ENCODE measurements at regions not wholly inside any gene's neighbourhood (a gene's known extent, or its start where the extent isn't known, plus 50 kb on each side); places are given as distances from the start of the nearest gene placed in this dataset.
"Not testable (repeated sequence)": the region's sequence is repeated elsewhere in the genome, so short reads cannot be mapped to it uniquely, and the experiment has no call there.

DNA sequence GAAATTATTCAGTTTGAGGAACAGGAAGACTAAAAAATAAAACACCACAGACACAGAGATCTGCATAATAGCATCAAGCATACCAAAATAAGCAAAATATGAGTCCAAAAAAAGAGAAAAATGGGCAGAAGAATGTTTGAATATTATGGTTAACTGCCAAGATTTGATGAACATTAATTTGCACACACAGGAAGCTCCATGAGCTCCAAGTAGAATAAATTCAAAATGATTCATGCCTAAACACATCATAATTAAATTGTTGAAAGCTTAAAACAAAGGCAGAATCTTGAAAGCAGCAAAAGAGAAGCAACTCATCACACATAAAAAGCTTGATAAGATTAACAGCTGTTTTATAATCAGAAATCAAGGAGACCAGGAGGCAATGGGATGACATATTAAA, 156.6 kb upstream of the ARSJ start:
- Histone ChIP-seq H3K27ac (no peak overlapping the region), H3K27me3 (no peaks in the 10 kb centered on the region), H3K36me3 (no peaks in the 10 kb centered on the region), H3K9me3 (no peaks in the 10 kb centered on the region), H3K4me3 (no peak overlapping the region), H3K4me1 (no peaks in the 10 kb centered on the region)
- DNase-seq (no peak), ATAC-seq (ENCODE audit: low FRiP score in 2 of 2) (no peak)
- TF ChIP-seq EP300 (IDR thresholded peaks at IDR 0.05) (no peak), POLR2A (IDR thresholded peaks at IDR 0.05) (no peak), POLR2AphosphoS5 (IDR thresholded peaks at IDR 0.05) (no peak)
- TF ChIP-seq, protein P1, sequence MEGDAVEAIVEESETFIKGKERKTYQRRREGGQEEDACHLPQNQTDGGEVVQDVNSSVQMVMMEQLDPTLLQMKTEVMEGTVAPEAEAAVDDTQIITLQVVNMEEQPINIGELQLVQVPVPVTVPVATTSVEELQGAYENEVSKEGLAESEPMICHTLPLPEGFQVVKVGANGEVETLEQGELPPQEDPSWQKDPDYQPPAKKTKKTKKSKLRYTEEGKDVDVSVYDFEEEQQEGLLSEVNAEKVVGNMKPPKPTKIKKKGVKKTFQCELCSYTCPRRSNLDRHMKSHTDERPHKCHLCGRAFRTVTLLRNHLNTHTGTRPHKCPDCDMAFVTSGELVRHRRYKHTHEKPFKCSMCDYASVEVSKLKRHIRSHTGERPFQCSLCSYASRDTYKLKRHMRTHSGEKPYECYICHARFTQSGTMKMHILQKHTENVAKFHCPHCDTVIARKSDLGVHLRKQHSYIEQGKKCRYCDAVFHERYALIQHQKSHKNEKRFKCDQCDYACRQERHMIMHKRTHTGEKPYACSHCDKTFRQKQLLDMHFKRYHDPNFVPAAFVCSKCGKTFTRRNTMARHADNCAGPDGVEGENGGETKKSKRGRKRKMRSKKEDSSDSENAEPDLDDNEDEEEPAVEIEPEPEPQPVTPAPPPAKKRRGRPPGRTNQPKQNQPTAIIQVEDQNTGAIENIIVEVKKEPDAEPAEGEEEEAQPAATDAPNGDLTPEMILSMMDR (IDR thresholded peaks at IDR 0.05), result no peak

DNA sequence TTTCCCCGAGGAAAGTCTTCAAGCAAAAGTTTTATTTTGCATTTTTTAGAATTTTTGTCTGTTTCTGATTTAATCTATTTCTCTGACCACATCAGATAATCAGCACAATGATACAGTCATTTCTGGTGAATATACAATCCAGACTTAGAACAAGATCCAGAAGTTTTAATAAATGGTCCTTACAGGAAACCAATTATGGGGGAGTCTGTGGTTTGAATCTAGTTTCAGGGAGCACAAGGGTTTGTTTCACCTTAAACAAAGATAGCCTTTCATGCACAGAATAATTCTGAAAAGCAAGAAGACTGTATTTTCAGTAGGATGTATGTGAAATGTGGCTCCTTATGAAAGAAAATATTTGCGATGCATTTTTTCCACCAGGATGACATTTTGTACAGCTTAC, 158.5 kb upstream of the ARSJ start:
- Histone ChIP-seq H3K4me3 (no peak overlapping the region), H3K27ac (no peak overlapping the region), H3K4me1 (no peaks in the 10 kb centered on the region), H3K36me3 (no peaks in the 10 kb centered on the region), H3K9me3 (no peaks in the 10 kb centered on the region), H3K27me3 (no peaks in the 10 kb centered on the region)
- no peak for ATAC-seq (ENCODE audit: low FRiP score in 2 of 2)
- TF ChIP-seq POLR2AphosphoS5 (IDR thresholded peaks at IDR 0.05), result no peak
- TF ChIP-seq, protein P1 (IDR thresholded peaks at IDR 0.05), result no peak
- no peak for TF ChIP-seq POLR2A (IDR thresholded peaks at IDR 0.05)
- no peak for TF ChIP-seq EP300 (IDR thresholded peaks at IDR 0.05)
- no peak for DNase-seq
- 88 to 91% methylated on average over 2 of the region's 2 CpGs for WGBS, 2 donors

DNA sequence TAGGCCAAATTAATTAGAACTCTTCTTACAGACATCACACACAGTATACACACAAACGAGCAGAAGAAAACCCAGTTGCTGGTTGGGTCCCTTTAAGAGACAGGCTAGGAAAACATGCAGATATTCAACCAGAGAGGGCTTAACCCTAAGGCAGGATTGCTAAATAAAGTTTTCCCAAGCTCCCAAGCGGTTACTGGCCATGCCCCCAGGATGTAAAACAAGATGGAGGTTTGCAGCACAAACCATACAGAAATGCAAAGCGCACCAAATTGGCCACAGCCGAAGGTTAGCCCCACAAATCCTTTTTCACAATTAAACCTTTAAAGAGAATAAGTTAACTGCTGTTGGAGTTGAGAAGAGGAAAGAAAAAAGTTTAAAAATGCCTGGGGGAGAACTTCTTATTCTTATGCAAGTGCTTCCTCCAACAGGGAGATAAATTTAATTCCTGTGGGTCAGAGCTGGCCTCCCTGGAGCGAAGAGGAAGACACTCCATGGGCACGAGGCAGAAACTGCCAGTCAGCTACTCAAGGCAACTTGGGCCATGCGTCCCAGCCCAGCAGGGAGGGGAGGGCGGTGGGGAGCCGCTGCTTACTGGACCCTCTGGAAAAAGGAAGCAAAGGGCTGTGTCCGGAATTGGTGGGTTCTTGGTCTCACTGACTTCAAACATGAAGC, 167.6 kb upstream of the ARSJ start:
- no peak for TF ChIP-seq POLR2A (IDR thresholded peaks at IDR 0.05)
- no peak for TF ChIP-seq EP300 (IDR thresholded peaks at IDR 0.05)
- TF ChIP-seq POLR2AphosphoS5 (IDR thresholded peaks at IDR 0.05), result no peak
- TF ChIP-seq, protein P1 (IDR thresholded peaks at IDR 0.05), result no peak
- Histone ChIP-seq H3K9me3 (peaks cover 0 to 9% (median 0%) of the 10 kb centered on the region in 4 donors), H3K4me1 (no peaks in the 10 kb centered on the region), H3K27ac (no peak overlapping the region), H3K4me3 (no peak overlapping the region), H3K27me3 (no peaks in the 10 kb centered on the region), H3K36me3 (no peaks in the 10 kb centered on the region)
- 68 to 76% methylated on average over 9 to 10 of the region's 10 CpGs for WGBS, 2 donors
- DNase-seq (peak in 1 of 2 donors; percentile 41), ATAC-seq (ENCODE audit: low FRiP score in 2 of 2) (peak in 1 of 2 donors; percentile 46)

DNA sequence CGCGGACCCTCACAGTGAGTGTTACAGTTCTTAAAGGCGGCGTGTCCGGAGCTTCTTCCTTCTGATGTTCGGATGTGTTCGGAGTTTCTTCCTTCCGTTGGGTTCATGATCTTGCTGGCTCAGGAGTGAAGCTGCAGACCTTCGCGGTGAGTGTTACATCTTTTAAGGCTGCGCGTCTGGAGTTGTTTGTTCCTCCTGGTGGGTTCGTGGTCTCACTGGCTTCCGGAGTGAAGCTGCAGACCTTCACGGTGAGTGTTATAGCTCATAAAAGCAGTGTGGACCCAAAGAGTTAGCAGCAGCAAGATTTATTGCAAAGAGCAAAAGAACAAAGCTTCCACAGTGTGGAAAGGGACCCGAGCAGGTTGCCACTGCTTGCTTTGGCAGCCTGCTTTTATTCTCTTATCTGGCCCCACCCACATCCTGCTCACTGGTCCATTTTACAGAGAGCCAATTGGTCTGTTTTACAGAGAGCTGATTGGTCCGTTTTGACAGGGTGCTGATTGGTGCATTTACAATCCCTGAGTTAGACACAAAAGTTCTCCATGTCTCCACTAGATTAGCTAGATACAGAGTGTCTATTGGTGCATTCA, 168.3 kb upstream of the ARSJ start:
- not testable (repeated sequence) for H3K4me1 ChIP-seq; H3K9me3 ChIP-seq; H3K4me3 ChIP-seq; ATAC-seq (ENCODE audit: low FRiP score in 2 of 2); H3K27ac ChIP-seq; H3K27me3 ChIP-seq; DNase-seq; H3K36me3 ChIP-seq
- WGBS, 2 donors, result 78 to 88% methylated on average over 17 of the region's 17 CpGs

DNA sequence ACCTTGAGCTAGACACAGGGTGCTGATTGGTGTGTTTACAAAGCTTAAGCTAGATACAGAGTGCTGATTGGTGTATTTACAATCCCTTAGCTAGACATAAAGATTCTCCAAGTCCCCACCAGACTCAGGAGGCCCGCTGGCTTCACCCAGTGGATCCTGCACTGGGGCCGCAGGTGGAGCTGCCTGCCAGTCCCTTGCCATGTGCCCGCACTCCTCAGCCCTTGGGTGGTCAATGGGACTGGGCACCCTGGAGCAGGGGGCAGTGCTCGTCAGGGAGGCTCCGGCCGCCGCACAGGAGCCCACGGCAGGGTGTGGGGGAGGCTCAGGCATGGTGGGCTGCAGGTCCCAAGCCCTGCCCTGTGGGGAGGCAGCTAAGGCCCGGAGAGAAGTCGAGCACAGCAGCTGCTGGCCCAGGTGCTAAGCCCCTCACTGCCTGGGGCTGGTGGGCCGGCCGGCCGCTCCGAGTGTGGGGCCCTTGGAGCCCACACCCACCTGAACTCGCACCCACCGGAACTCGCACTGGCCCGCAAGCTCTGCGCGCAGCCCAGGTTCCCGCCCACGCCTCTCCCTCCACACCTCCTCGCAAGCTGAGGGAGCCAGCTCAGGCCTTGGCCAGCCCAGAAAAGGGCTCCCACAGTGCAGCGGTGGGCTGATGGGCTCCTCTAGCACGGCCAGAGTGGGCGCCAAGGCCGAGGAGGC, 169.1 kb upstream of the ARSJ start:
- not testable (repeated sequence) for H3K27me3 ChIP-seq; H3K27ac ChIP-seq; H3K9me3 ChIP-seq; H3K4me3 ChIP-seq; ATAC-seq (ENCODE audit: low FRiP score in 2 of 2); H3K4me1 ChIP-seq; H3K36me3 ChIP-seq
- 99 to 100% methylated on average over 2 to 19 of the region's 27 CpGs for WGBS, 2 donors
- peak in 1 of 2 donors; percentile 70 for DNase-seq

Measured in upper lobe of left lung (tissue), 6 donors.